ENCODE measurements at regions not wholly inside any gene's neighbourhood (a gene's known extent, or its start where the extent isn't known, plus 50 kb on each side); places are given as distances from the start of the nearest gene placed in this dataset.

DNA sequence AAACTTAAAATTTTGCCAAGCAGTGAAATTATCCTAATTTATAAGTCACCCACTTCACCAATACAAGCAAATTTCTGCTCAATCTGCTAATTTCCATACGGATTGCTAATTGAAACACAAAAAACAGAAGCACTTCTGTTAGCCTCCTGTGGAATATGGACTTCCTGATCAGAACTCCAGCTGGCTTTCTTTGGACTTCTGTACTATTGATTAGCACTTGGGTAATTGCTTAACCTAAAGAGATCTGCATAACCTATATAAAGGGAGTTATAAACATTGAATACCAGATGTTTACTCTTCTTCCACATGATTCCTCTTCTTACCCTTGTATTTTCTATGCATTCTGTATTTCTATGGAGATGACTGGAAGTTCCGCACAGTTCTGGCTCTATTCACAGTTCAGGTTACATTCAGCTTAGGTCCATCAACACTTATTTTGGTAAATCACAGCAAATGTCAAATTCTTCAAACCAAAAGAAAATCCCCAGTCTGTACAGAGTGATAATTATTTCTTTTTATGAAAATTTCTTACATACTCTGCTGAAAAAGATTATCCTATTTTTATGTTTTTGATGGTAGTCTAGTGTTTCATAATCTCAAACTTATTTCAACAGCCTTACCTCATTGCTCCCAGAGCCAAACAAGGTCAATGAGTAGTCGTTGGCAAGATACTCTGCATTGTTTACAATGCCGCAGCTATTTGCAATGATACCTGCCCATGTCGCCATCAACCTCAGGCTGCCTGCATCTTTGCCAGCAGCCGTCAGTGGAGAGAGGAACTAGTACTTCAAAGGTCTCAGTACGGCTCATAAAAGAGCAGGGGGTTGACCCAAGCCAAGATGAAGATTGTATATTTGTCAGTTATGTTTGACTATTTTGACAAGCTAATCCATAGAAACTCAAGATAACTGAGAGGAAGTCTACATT, 225.6 kb downstream of the AHR start:
- DNase-seq: no peak

DNA sequence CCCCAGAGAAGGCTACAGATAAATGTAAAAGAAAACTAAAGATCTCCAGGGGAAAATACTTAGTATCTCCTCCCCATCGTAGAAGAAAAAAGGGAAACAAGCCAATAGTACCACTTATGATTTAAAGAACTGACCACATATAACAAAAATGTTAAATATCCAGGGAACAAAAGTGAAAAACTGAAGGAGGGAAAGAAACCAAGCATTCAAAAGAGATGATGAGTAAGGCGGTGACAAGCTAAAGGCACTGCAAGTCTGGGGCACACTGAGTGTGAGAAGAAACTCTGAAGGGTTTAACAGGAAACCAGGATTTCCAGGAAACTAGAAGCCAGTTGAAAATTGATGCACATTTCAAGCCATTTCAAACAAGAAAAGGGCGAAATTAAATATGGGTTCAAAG, 226.3 kb downstream of the AHR start:
- DNase-seq: no peak

DNA sequence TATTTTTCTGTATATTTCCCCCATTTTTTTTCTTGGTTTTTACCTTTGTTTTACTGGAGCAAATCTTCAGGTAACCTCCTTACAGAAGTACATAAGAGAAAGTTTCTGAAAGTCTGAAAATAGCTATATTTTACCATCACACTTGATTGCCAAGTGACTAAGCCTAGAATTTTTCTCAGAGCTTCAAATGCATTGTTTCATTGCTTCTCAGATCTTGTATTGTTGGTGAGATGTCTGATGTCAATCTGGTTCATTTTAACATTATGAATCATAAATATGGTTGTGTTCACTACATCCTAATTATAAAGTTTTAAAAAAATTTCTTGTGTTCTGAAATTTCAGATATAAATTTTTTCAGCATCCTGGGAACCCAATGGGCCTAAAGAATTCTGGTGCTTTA, 228.2 kb downstream of the AHR start:
- DNase-seq: no peak

DNA sequence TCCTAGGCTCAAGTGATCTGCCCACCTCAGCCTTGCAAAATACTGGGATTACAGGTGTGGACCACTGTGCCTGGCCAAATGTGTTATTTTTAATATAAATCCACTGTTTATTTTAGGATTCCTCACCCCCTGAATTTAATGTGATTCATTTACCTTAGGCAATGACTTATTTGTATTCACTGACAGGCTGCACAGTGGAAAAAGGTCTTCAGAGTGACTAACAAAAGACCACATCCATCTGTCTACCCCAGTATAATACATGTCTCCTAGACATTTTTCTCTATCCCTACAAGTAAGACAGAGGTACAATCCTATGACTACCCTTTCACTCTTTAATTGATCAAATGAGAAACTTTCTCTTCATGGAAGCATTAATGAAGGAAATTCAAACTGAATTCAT, 230.2 kb downstream of the AHR start:
- DNase-seq: no peak

DNA sequence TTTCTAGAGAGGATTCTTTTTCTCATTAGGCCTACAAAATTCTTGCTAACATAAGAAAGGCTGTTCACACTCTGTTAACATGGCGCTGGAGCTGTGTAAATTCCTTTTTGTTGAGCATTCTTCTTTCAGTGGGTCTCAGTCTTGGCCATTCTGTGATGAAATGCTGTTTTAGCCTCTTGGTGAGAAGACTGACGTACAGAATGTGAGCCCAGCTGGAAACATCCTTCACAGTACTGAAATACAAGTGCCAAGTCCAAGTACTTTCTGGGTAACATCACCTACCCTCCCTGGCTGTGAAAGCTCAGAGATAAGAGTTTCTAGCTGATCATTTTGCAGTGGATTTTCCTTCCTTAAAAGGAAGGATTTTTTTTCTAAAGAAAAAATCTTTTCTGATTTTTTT, 231.8 kb downstream of the AHR start:
- no peak for DNase-seq

DNA sequence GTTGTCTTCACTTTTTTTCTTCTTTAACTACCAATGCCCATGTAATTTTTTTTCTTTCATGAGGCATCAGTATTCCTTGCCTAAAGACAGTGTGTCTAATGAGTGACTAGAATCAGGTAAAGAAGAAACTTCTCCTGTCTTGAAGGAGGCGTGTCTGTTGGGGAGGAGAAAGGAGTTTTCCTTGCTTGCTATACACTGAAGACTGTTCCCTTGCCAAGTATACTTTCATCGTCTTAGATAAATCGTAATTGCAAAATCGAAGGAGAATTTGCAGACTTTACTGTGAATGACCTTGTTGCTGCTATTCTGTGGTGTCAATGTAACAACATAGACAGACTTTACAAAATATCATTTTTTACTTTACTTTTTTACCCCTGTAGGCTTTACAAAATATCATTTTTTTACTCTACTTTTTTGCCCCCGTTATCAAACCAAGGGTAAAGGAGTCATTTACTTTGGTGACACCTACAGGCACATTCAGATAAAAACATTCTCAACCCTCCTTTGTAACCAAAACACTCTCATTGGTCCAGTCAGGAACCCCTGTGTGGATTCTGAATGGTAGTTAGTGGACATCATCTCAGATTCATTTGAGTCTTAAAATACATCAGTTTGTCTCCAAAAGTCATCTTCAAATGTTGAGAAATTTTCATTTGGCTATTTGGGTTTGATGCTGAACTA, 232.4 kb downstream of the AHR start:
- DNase-seq: no peak

DNA sequence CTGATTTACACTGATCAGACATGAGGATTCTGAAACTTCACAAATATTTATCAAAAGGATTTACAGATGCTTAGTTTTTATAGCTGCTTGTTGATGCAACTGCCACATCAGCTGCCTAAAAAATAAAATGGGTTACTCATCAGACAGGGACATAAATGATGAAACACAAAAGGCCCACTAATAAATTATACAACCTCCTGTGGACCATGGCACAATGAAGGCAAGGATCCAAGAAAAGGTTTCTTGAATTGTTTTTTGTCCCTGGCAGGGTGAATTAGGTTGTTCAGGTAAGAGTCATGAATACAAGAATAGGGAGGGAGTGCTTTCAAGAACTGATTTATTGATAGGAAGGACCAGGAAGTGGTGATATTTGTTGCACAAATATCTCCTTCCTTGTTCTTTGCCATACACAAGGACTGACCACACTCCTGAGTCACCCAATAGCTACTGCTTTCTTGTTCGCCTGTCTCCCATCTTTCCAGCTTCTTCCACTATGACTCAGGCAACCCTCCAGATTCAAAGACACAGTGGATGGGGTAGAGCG, 234.5 kb downstream of the AHR start:
- no peak for DNase-seq

DNA sequence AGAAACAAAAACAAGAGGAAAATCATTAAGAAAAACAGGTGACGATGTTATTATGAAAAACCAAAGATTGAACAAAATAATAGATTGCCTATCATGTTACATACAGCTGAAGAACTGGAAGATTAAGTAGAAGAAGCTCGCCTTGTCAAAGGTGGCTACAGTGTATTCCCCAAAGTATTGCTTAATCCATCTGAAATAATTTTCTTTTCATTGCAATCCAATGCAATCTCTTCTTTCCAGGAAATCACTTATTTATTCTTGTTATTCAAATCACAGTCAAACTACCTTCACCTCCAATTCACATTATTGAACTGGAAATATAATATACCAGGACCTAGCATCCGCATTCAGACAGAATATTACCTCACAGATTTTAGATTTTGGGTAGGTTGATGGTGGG, 235.9 kb downstream of the AHR start:
- no peak for DNase-seq

DNA sequence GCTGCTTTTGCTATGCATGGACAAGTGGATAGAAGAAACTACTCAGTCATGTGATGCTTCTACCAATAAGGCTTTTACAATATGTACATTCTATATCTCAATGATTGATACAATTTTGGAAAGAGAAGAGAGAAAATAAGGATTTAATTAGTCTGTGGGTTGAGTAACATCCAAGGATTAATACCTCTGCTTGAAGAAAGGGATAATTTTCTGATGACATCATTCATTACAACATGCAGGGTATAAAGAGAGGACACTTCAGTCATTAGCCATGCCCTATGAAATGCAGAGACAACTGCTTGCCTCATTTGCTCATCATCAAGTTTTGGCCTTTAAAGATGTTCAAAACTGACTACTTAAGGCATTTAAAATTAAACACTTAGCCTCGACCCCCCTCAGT, 237.3 kb downstream of the AHR start:
- DNase-seq: no peak

DNA sequence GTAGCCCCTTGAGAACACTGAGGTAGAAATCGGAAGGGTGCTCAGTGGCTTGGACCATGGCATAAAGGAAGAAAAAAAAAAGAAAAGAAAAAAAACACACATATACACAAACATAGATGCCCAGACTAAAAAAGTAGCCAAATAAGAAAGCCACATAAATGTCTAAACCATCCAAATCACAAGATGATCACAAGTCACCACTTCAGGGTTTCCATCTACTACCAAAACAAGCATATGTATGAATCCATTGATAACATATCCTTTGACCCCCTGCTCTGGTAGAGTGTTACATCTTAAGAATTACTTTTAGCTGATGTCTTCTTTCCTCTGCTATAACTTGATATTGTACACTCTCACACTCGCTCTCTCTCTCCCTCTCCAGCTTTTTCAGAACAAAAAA, 245.9 kb downstream of the AHR start:
- DNase-seq: no peak

DNA sequence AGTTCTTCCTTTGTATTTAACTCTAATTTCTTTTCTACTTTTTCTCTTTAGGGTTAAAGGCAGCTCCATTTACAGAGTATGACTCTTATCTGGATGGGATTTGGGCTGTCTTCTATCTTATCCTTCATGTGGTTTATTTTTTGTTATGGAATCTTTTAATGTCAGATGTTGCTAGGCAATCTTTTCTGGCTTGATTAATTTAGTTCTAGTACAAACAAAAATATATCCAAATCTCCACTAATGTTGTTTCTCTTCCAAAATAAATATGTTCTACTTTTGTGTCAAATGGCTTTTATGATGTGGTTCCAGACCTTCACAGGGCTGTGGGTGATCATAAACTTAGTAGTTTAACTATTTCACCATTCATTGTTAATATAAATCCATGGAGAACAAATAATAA, 246.9 kb downstream of the AHR start:
- no peak for DNase-seq

DNA sequence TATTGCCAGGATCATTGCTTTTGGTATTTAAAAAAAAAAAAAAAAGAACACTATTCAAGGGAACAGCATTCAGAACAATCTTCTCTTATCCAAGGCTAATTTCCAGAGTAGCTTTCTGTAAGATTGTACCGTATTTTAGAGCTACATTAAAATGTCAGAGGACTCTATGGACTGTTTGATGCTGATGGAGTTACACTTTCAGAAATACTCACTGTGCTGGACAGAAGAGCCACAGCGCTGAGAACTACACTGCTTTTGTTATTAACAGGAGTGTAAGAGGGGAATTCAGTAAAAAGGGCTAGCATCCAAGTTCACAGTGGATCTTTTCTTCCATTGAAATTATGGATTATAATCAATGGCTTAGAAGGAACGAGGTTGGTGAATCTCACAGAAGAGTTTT, 247.7 kb downstream of the AHR start:
- DNase-seq: no peak

DNA sequence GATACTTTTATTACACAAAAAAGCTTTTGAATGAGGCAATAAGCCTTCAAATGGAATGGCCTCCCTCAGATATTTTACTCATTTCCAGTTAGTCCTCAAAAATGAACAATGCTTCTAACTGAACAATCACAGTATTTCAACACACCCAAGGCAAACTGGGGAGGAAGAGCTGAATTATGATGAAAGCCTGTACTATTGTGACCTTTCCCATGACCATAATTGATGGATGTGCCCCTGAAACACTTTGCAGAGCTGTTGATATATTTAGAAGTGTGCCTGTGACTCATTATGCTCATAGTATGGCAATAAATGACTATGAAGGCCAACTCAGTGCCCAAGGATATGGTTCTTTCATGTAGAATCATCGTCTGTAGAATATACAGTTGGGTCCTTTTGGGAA, 248.1 kb downstream of the AHR start:
- DNase-seq: no peak

DNA sequence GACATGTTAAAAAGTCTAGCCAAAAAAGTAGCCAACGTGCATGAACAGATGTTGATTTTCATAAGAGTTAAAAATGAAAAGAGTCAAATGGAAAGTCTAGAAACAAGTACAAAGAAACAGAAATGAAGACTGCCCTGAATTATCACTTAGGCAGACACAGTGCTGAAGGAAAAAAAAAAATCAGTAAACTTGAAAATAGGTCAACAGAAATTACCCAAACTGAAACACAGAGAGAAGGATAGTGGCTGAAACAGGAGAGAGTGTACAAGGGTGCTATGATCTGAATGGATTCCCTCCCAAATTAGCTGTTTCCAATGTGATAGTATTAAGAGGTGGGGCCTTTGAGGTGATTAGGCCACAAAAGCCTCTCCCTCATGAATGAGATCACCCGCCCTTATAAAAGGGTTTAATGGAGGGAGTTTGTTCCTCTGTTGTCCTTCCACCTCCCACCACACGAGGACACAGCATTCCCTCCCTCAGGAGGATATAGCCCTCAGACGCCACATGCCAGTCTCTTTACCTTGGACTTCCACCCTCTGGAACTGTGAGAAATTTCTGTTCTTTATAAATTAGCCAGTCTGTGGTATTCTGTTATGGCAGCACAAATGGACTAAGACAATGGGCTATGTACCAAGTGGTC, 249.7 kb downstream of the AHR start:
- DNase-seq: no peak

DNA sequence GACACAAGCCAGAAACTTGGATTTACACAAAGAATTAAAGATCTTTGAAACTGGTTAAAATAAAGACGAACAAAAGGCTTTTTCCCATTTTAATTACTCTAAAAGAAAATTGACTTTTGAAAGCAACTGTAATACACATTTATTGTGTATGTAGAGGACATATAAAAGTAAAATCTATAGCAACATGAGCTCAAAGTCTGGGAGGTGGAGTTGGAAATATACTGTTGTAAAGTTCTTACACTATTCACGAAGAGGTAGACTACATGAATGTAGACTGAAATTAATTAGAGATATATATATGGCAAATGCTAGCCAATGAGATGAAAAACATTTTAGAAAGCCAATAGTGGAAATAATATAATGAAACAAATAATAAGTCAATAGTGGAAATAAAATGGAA, 251.0 kb downstream of the AHR start:
- no peak for DNase-seq

DNA sequence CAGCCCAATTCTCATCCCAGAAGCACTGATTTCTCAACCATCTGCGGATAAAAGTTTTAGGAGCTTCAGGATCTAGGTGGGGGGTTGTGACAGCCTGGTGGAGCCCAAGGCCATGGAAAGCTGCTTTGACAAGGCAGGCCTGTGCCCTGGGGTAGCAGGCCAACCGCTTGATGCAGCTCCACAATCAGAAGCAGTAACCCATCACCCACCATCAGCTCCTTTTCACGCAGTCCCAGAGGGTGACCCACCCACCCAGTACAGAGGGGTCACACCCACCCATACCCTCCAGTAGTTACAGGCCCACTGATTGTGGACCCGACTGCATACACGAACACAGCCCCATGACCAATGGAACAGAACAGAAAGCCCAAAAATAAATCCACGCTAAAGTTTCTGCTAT, 253.9 kb downstream of the AHR start:
- no peak for DNase-seq

DNA sequence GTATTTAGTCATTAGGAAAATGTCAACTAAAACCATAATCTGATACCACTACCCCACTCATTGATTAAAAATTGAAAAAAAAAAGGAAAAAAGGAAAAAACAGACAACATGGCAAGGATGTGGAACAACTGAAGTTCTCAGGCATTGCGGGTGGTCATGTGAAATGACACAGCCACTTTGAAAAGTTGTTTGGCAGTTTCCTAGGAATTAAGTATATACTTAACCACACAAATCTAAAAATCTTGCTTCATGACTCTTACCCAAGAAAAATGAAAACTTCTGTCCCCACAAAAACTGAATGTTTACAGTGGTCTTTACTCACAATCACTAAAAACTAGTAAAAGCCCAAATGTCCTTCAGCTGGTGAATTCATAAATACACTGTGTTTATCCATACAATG, 254.5 kb downstream of the AHR start:
- no peak for DNase-seq

DNA sequence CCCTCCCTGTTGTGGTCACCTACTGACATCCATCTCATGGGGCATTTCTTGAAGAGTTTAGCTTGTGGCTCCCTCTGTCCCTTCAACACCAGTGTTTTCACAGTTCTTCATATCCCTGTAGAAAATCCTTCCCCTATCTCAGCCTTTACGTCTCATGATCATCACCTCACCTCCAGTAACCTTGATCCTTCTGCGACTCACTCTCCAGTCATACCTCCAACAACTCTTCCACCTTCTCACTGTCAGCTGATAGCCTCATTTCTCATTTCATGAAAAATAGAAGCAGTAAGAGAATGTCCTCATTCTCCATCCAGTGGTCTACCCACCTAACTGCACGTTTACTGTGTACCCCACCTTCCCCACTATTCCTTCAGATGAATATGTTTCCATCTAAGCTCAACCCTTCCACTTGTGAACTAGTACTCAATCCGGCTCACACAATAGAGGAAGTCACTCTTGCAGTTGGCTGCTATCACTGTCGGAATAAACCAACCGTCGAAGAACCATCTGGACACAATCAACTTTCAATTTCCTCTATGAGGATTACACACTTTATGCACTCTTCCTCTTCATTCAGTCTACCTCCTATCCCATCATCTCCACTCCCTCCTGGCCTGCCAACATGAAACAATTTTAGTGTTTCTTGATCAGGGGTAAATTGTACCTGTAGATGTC, 256.0 kb downstream of the AHR start:
- DNase-seq: no peak

DNA sequence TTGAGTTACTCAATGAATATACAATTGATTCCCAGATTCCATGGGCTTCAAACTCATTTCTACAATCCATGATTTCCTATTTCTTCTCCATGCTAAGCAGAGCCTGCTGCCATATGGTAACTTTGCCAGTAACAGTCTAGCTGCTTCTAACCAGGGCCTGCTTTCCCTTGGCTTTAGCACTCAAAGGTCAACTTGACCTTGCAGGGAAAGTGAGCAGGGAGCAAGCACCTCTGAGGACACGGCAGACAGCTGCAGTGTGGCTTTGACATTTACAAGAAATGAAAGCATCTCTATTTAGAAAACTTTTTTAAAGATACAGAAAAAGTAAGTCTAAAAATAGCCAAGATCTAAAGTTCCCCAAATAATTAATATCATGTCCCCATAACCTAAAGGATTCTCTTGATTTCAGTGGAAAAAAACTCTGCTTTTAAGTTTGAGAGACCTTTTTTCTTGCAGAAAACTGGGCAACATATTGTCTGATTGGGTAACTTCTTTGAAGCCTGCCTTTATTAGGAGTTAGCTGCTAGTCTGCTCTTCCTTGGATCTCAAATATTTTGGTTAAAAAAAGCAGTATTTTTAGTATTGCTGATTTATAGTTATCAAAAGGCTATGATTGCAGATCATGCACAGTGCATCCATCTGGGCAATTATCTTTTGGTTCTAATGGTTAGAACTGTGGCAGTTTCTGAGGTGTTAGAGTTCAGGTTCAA, 257.9 kb downstream of the AHR start:
- DNase-seq: no peak

DNA sequence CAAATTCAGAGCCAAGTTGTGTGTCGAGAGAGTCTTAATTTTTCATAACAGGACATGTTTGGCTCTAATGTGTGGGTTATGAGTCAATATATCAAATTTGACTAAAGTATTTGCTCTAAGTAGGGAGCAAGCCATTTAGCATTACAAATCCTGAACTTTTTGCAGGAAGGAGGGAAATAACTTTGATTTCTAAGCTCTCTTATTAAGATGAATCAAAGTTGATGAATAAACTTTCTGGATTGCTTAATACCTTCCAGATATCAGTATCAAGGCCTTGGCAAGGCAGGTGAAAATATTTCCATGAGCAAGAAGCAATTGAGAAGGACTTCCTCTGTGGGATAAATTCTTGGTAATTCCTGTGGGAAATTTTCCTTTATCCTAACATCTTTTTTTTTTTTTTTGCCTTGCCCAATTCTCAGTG, 258.8 kb downstream of the AHR start:
- DNase-seq: no peak

DNA sequence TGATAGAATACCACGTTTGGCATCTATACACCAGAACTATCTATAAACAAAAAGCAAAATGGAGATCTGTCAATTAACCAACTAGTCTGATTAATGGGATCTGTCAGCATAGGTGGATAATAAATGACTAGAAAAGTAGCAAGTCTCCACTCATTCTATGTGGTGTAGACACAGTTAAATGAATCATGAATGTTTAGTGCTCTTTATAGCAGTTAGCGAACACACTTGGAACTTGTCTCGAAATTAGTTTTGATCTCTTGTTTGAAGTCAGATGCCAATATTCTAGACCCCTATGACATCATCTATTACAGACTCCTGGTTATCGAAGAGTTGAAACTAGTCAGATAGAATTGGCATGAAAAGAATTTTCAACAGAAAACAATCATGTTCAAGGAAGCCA, 259.7 kb downstream of the AHR start:
- DNase-seq: no peak

DNA sequence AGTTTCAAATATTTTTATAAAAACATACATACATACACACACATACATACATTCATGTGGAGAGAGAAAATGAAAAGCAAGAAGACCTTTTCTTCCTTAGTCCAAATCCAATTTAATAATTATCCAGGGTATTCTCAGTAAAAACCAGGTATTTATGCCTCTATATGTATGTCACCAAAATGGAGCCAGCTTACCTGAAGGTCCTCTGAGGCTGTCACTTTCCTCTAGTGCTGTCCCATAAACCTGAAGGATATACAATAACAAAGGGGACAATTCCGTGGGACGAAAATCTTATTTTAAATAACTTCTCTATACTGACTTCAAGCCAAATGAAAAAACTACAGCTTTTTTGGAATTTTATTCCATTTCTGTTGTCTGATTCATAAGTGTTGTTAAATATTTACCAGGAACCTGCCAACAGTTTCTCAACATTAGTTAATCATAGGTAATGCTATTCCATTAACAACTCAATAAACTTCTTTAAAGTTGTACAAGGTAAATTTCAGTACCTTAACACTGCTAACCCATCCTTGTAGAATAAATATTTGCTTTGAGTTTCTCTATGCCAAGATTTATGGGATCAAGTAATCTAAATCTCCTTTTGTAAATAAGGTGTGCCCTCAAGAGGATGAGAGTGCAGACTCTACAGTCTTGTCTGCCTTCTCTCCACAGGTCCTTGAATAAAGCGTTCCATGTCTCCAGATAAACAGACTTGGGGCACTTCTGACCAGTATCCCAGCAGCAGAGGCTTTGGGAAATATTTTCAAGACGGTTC, 260.3 kb downstream of the AHR start:
- DNase-seq: no peak

Data from NCI-H524 treated with DMSO at 0.1 percent for 48 hours (cell line).